H9 (cell line): ENCODE measurements at regions not wholly inside any gene's neighbourhood (a gene's known extent, or its start where the extent isn't known, plus 50 kb on each side); places are given as distances from the start of the nearest gene placed in this dataset.

Experiments used
- DNase-seq: peaks from one replicate; pipeline ENCODE4 v3.0.0-alpha.2; 2017
- H2AFZ ChIP-seq: one replicate; pipeline ENCODE4 v1.6.1; 2013; ENCODE audit warnings: mild to moderate bottlenecking, low read length, control low read depth, moderate library complexity
- H2AK5ac ChIP-seq: 2 replicates; pipeline ENCODE4 v1.6.1; 2013; ENCODE audit warnings: low read length, control low read depth, mixed read lengths; ENCODE audit not compliant: insufficient read length
- H2BK120ac ChIP-seq: one replicate; pipeline ENCODE4 v1.6.1; 2013; ENCODE audit warnings: low read depth, mild to moderate bottlenecking, low read length, control low read depth, inconsistent platforms; ENCODE audit not compliant: poor library complexity, severe bottlenecking
- H2BK12ac ChIP-seq: 2 replicates; pipeline ENCODE4 v1.6.1; 2013; ENCODE audit warnings: low read length, control low read depth, mixed read lengths, low read depth; ENCODE audit not compliant: insufficient read length
- H2BK15ac ChIP-seq: 2 replicates; pipeline ENCODE4 v1.6.1; 2013; ENCODE audit warnings: low read depth, low read length, control low read depth
- H2BK20ac ChIP-seq: one replicate; pipeline ENCODE4 v1.6.1; 2013; ENCODE audit warnings: low read depth, mild to moderate bottlenecking, low read length, control low read depth, inconsistent platforms; ENCODE audit not compliant: poor library complexity, severe bottlenecking
- H2BK5ac ChIP-seq: 2 replicates; pipeline ENCODE4 v1.6.1; 2013; ENCODE audit warnings: low read length, control low read depth, mixed read lengths; ENCODE audit not compliant: insufficient read length
- H3K14ac ChIP-seq: 2 replicates; pipeline ENCODE4 v1.6.1; 2013; ENCODE audit warnings: low read length, control low read depth; ENCODE audit not compliant: insufficient read depth
- H3K18ac ChIP-seq: 2 replicates; pipeline ENCODE4 v1.6.1; 2013; ENCODE audit warnings: low read depth, mild to moderate bottlenecking, mixed read lengths, low read length, control low read depth; ENCODE audit not compliant: insufficient read length
- H3K23ac ChIP-seq: 2 replicates; pipeline ENCODE4 v1.6.1; 2013; ENCODE audit warnings: low read length, control low read depth, mixed read lengths, low read depth; ENCODE audit not compliant: insufficient read length
- H3K23me2 ChIP-seq: 2 replicates; pipeline ENCODE4 v1.6.1; 2013; ENCODE audit warnings: low read depth, mild to moderate bottlenecking, mixed read lengths, low read length, control low read depth; ENCODE audit not compliant: insufficient read length, poor library complexity, severe bottlenecking
- H3K27ac ChIP-seq: 2 replicates; pipeline ENCODE4 v1.5.1; 2013; ENCODE audit warnings: low read length, control low read depth, mixed read lengths, low read depth; ENCODE audit not compliant: insufficient read length
- H3K27me3 ChIP-seq: 2 replicates; pipeline ENCODE4 v1.6.1; 2013; ENCODE audit warnings: low read length, control low read depth, inconsistent platforms; ENCODE audit not compliant: insufficient read depth
- H3K4ac ChIP-seq: 2 replicates; pipeline ENCODE4 v1.6.1; 2013; ENCODE audit warnings: low read depth, mild to moderate bottlenecking, control low read depth, inconsistent platforms, low read length, moderate library complexity
- H3K4me1 ChIP-seq: 2 replicates; pipeline ENCODE4 v1.6.1; 2013; ENCODE audit warnings: low read length, control low read depth, inconsistent platforms; ENCODE audit not compliant: insufficient read depth
- H3K4me2 ChIP-seq: 2 replicates; pipeline ENCODE4 v1.6.1; 2013; ENCODE audit warnings: low read length, control low read depth, mixed read lengths; ENCODE audit not compliant: insufficient read length, insufficient read depth
- H3K56ac ChIP-seq: 2 replicates; pipeline ENCODE4 v1.6.1; 2013; ENCODE audit warnings: low read depth, mild to moderate bottlenecking, mixed read lengths, low read length, control low read depth; ENCODE audit not compliant: insufficient read length
- H3K79me1 ChIP-seq: 2 replicates; pipeline ENCODE4 v1.6.1; 2013; ENCODE audit warnings: low read depth, mild to moderate bottlenecking, moderate library complexity, low read length, control low read depth, inconsistent platforms; ENCODE audit not compliant: insufficient read depth, poor library complexity, severe bottlenecking
- H3K79me2 ChIP-seq: 2 replicates; pipeline ENCODE4 v1.6.1; 2013; ENCODE audit warnings: low read length, control low read depth, inconsistent platforms; ENCODE audit not compliant: insufficient read depth
- H3K9ac ChIP-seq: 2 replicates; pipeline ENCODE4 v1.6.1; 2013; ENCODE audit warnings: low read length, control low read depth, mixed read lengths; ENCODE audit not compliant: insufficient read length; ENCODE audit errors: extremely low read depth
- H3K9me3 ChIP-seq: one replicate; pipeline ENCODE4 v1.6.1; 2013; ENCODE audit warnings: low read depth, low read length, inconsistent platforms; ENCODE audit not compliant: control insufficient read depth
- H3T11ph ChIP-seq: one replicate; pipeline ENCODE4 v1.6.1; 2013; ENCODE audit warnings: mild to moderate bottlenecking, low read length, control low read depth, inconsistent platforms
- H4K20me1 ChIP-seq: one replicate; pipeline ENCODE4 v1.6.1; 2013; ENCODE audit not compliant: control insufficient read depth, insufficient read length, insufficient read depth
- H4K5ac ChIP-seq: 2 replicates; pipeline ENCODE4 v1.6.1; 2013; ENCODE audit warnings: low read depth, mild to moderate bottlenecking, mixed read lengths, low read length, control low read depth; ENCODE audit not compliant: insufficient read length
- H4K8ac ChIP-seq: replicated peaks from 2 replicates; pipeline ENCODE4 v1.6.1; 2013; ENCODE audit warnings: low read length, control low read depth, mixed read lengths, low read depth; ENCODE audit not compliant: insufficient read length
- H4K91ac ChIP-seq: 2 replicates; pipeline ENCODE4 v1.6.1; 2013; ENCODE audit warnings: low read depth, mild to moderate bottlenecking, moderate library complexity, mixed read lengths, low read length, control low read depth; ENCODE audit not compliant: insufficient read length
- H3K27ac Mint-ChIP-seq, 3 experiments: 2 replicates in 2 of 3; 3 replicates in 1 of 3; pipeline ENCODE4 v1.8.0; 2020 to 2021; ENCODE audit warnings: mixed read lengths in 3 of 3, mild to moderate bottlenecking in 1 of 3, moderate library complexity in 1 of 3
- H3K27me3 Mint-ChIP-seq: 2 replicates; pipeline ENCODE4 v1.8.0; 2021; ENCODE audit warnings: low read depth, mild to moderate bottlenecking, moderate library complexity, mixed read lengths
- H3K36me3 Mint-ChIP-seq, 3 experiments: 2 replicates in 2 of 3; 3 replicates in 1 of 3; pipeline ENCODE4 v1.8.0; 2020 to 2021; ENCODE audit warnings: low read depth in 3 of 3, mixed read lengths in 3 of 3; ENCODE audit not compliant: insufficient read depth in 1 of 3
- H3K4me1 Mint-ChIP-seq, 2 experiments: 2 replicates each; pipeline ENCODE4 v1.8.0; 2020; ENCODE audit warnings: mixed read lengths in 2 of 2
- H3K4me3 Mint-ChIP-seq, 2 experiments: 2 replicates in 1 of 2; 3 replicates in 1 of 2; pipeline ENCODE4 v1.8.0; 2020 to 2021; ENCODE audit warnings: mild to moderate bottlenecking in 2 of 2, mixed read lengths in 2 of 2, moderate library complexity in 1 of 2
- H3K9me3 Mint-ChIP-seq, 2 experiments: 2 replicates in 1 of 2; 3 replicates in 1 of 2; pipeline ENCODE4 v1.8.0; 2020; ENCODE audit warnings: mild to moderate bottlenecking in 2 of 2, mixed read lengths in 2 of 2, moderate library complexity in 1 of 2
- WGBS: extraction: QIAGEN DNeasy Blood & Tissue Kit; methylation state at CpG from one replicate; pipeline ENCODE4 v1.1.7; 2013; ENCODE audit warnings: missing lambda C conversion rate, low lambda C conversion rate, mixed read lengths; ENCODE audit not compliant: insufficient read length; ENCODE audit errors: extremely low coverage; 5-methylcytosine and 5-hydroxymethylcytosine counted together
- TF ChIP-seq, protein P1 (sequence below): fragments of 200-600 bp; sonication (generic); conservative IDR thresholded peaks from 3 replicates; pipeline ENCODE4 v1.8.0; 2021; ENCODE audit warnings: antibody characterized with exemption, mild to moderate bottlenecking

DNA sequence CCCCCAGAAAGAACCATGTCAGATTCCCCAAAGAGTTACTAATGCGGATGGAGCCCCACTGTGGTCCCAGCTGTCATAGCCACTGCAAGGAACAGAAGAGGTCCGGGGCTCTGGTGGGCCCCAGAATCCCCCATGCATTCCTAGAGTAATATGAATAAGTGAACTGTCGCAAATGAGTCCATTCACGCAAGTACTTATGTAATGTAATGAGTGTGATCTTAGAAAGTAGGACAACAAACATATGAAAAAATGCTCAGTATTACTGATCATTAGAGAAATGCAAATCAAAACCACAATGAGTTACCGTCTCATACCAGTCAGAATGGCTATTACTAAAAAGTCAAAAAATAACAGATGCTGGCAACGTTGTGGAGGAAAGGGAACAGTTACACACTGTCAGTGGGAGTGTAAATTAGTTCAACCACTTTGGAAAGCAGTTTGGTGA, 141.5 kb upstream of the RBPJ start:
- H3K4me2 ChIP-seq: no peak overlapping the region
- no peak overlapping the region for H2BK12ac ChIP-seq
- no peaks in the 10 kb centered on the region for H4K20me1 ChIP-seq
- H3K14ac ChIP-seq: no peak overlapping the region
- no peak overlapping the region for H2BK15ac ChIP-seq
- H3K27me3 ChIP-seq: no peaks in the 10 kb centered on the region
- no peak overlapping the region for H3K56ac ChIP-seq
- no peaks in the 10 kb centered on the region; the same call in 1 of the 2 replicates for H3K4me1 ChIP-seq
- H3K9me3 ChIP-seq: no peaks in the 10 kb centered on the region
- no peaks in the 10 kb centered on the region for H3K79me2 ChIP-seq
- H3K9ac ChIP-seq: no peak overlapping the region
- H3K23me2 ChIP-seq: no peaks in the 10 kb centered on the region
- no peak overlapping the region for H3K4ac ChIP-seq
- H4K5ac ChIP-seq: no peak overlapping the region
- no peak overlapping the region for H4K8ac ChIP-seq
- no peak for DNase-seq
- no peak overlapping the region for H2BK5ac ChIP-seq
- Mint-ChIP-seq H3K27ac (no peak overlapping the region), H3K27me3 (peaks cover 2% of the 10 kb centered on the region), H3K9me3 (peaks cover 0 to 2% of the 10 kb centered on the region in 2 experiments; a peak in 3 of 5 replicates), H3K4me3 (no peak overlapping the region), H3K36me3 (no peaks in the 10 kb centered on the region), H3K4me1 (peaks cover 5 to 11% of the 10 kb centered on the region in 2 experiments)
- H3K18ac ChIP-seq: no peak overlapping the region
- H3K27ac ChIP-seq: no peak overlapping the region
- H2BK120ac ChIP-seq: no peak overlapping the region
- H2AFZ ChIP-seq: no peak overlapping the region
- no peaks in the 10 kb centered on the region for H3K79me1 ChIP-seq
- H2AK5ac ChIP-seq: no peak overlapping the region
- TF ChIP-seq, protein P1, sequence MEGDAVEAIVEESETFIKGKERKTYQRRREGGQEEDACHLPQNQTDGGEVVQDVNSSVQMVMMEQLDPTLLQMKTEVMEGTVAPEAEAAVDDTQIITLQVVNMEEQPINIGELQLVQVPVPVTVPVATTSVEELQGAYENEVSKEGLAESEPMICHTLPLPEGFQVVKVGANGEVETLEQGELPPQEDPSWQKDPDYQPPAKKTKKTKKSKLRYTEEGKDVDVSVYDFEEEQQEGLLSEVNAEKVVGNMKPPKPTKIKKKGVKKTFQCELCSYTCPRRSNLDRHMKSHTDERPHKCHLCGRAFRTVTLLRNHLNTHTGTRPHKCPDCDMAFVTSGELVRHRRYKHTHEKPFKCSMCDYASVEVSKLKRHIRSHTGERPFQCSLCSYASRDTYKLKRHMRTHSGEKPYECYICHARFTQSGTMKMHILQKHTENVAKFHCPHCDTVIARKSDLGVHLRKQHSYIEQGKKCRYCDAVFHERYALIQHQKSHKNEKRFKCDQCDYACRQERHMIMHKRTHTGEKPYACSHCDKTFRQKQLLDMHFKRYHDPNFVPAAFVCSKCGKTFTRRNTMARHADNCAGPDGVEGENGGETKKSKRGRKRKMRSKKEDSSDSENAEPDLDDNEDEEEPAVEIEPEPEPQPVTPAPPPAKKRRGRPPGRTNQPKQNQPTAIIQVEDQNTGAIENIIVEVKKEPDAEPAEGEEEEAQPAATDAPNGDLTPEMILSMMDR: no peak
- WGBS: no CpG with 5 or more reads among the region's 6 CpGs
- H2BK20ac ChIP-seq: no peak overlapping the region
- H3K23ac ChIP-seq: no peak overlapping the region
- H4K91ac ChIP-seq: no peak overlapping the region
- no peak overlapping the region for H3T11ph ChIP-seq
